Fibroblast of peridontal ligament (primary cell): ENCODE measurements at regions not wholly inside any gene's neighbourhood (a gene's known extent, or its start where the extent isn't known, plus 50 kb on each side); places are given as distances from the start of the nearest gene placed in this dataset.

Source experiments
- DNase-seq: peaks from one replicate; pipeline ENCODE4 v3.0.0-alpha.2; 2010; ENCODE audit errors: extremely low read depth

DNA sequence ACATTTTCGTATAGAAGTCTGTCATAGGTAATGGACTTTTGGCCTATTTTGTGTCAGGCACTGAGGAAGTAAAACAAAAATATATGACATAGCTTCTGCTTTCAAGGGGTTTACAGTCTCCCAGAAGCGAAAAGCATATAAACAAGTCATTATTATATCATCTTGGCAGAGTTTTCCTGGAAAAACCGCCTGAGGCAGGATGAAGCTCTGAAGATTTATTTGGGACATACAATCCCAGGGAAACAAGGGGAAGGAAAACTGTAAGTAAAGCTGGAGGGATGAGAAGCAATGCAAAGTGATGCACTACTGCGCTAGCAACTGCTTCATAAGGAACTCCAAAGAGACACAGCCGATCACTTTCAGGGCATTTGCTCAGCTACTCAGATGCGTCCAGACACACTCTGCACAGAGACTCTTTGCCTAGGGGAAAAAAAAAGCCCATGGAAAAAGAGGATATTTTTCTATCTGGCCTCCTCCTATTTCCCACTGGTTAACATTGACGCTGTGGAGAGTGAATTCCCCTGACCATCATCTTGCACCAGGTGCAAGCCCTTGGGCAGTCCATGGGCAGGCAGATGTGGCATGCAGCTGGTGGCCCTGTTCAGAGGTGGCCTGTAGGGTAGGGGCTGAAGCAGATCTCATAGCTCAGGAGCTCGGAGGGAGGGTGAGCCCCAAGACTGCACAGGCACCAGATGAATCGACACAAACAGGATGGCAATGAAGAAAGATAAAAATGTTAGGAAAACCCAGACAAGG lies 158.1 kb downstream of the METTL4 start:
- DNase-seq = no peak

DNA sequence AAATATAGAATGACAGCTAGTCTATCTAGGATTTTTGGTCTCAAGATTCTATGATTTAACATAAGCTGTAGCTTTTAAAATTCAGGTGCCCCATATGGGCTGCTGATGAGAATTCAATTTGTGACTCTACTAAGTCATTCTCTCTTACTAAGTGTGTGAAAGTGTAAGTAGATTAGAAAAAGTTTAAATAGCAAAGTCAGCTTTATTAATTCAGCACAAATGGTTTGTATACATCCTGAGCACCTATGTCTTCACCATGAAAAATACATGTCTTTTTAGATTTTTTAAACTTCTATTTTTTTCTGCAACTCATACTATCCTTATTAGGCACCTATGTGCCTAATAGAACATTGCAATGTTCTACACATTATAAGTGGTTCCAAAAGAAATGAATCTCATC lies 157.1 kb downstream of the METTL4 start:
- DNase-seq = no peak

DNA sequence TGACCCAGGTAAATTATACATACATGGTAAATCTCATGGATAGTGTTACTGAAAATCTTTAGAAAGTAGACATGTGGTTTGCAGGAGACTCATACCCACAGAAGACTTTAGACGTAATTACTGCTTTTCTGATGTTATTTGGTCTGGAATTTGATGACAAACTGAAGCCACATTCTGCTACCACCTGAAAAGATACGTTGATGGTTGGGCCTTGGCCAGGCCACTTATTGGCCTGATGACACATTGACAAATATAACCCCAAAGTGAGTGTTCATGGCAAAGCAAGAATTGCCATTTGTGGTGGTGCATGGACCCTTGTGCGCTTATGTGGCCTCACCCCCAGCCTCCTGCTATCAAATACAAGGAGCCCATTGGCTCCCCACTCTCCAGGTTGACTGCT lies 155.6 kb downstream of the METTL4 start:
- no peak for DNase-seq

DNA sequence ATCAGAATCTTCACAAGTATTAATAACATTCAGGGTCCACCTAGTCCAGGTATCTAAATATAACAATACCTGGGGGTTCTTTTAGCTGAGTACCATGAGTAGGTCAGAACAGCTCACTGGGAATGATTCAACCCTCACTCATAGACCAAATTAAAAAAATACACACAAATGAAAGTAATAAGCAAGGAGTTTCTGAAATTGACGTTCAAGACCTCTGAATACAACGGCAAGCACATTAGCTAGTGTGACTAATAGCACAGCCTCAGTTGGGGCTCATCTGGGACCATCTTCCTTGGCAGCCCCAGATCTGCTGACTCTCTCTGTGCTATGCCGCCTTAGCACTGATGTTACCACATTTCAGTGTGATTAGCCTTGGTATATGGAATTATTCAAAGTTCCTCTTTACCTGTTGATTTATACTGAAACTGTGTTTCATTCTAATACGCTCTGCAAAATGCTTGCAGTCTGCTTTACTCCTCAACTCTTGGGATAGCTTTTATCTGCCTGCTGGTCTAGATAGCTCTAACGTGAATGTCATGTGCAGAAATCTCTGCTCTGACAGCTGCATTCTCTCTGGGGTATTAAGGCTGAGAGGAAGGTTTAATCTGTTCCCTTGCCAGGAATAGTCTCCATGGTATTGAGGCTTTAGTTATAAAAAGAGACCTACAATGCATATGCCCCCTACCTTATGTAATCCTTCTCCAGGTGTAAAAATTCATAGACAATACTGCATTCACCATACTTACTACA lies 153.3 kb downstream of the METTL4 start:
- peak; percentile 54 for DNase-seq

DNA sequence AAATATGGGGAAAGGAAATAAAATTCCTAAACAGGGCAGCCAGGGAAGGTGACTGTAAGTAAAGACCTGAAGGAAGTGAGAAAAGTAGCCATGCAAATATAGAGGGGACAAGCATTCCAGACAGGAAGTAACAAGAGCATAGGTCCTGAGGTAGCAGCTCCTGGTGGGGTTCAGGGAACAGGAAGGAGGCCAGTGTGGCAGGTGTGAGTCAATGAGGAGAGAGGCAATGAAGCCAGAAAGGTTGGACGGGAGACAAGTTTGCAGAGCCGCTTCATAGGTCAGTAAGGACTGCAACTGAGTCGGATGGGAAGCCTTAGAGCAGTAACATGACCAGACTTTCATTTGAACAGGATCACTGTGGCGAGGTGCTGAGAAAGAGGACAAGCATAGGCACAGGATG lies 150.9 kb downstream of the METTL4 start:
- no peak for DNase-seq

DNA sequence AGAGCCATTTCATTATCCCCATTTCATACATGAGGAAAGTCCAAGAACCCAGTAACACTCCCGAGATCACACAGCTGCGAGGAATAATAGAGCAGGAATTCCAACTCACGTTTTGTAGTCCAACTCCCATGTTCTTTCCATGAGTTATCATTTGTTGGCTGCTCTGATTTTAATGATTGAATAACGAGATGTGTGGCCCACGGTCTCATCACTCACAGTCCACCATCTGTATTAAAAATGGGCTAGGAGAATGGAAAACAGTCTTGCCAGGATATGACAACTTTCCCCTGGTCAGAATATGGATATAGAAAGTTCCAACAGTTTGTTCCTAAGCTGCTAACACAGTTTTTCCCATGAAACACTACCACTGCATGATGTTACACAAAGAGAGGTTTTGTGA lies 147.5 kb downstream of the METTL4 start:
- no peak for DNase-seq

DNA sequence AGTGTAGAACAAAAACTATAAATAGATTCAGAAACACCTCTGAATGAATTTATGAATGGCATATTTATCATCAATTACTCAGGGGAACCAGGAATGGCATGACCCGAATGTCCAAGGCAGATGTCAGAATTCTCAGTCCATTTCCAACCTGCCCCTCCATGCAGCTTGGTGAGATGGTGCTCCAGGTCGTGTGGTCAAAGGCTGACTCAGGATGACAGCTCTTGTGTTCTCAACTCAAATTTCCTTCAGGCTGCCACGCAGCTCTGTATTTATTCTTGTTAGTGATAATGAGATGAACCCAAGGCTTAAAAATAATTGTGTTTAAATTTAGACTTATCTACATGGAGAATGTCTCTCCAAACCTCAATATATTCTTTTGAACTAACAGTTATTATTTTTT lies 146.9 kb downstream of the METTL4 start:
- no peak for DNase-seq

DNA sequence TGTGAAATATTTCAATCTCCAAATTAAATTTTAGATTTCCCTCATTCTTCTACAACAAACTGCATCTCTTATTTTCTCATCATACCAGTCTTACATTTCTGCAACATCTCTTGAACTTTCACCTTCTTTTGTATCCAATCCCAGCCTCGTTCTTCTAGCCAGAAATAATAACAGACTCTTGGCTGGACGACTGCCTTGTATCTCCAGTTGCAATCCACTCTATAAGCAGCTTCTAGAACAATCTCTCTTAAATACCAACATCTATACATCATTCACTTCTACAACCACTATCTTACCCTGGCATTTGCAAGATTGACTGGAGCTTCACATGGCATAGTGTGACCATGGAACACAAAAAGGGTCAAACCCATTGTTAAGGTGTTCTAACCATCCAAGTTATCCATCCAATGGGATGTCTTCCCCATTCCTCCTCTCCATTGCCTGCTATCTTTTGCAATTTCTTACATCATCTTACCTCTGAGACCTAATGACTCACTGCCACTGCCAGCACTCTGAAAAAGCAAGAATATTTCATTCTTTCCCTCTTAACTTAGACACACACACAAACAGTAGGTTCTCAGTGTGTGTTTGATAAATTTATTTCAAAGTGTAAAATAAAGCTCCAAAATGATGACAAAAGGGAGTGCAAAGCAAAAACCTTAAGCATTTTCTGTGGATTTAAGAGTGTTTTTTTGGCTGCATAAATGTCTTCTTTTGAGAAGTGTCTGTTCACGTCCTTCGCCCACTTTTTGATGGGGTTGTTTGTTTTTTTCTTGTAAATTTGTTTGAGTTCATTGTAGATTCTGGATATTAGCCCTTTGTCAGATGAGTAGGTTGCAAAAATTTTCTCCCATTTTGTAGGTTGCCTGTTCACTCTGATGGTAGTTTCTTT lies 145.6 kb downstream of the METTL4 start:
- DNase-seq = peak; percentile 60

DNA sequence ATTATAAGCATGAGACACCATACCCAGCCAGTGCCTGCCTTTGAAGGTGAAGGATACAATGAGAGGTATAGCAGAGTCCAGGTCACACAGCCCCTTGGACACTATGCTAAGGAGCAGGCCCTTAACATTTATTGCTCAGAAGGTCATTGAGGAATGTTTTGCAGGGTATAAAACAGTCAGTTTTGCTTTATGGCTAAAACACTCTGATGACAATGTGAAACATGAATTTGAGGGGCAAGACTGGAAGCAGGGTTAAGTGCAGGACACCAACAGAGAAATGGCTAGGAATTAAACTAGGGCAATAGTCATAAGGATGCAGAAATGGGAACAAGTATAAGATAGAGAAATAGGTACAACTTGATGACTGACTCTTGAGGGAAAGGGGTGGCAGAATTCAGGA lies 141.1 kb downstream of the METTL4 start:
- DNase-seq = no peak

DNA sequence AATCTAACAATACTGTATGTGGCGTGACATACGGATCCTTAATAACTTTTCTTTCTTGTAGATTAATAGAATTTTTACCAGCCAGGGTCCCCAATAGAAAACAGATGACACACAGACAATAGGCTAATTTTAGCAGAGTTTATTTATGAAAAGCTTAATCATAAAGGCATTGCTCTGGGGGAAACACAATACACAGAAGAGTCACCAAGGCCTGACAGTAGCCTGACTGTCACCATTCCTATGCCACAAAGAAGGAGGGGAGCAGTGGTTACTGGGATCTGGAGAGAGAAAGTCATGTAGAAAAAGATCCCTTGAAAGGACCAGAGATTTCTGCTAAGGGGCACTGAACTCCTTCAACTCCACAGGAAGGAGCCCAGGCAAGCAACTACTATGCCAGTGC lies 139.5 kb downstream of the METTL4 start:
- DNase-seq = no peak

DNA sequence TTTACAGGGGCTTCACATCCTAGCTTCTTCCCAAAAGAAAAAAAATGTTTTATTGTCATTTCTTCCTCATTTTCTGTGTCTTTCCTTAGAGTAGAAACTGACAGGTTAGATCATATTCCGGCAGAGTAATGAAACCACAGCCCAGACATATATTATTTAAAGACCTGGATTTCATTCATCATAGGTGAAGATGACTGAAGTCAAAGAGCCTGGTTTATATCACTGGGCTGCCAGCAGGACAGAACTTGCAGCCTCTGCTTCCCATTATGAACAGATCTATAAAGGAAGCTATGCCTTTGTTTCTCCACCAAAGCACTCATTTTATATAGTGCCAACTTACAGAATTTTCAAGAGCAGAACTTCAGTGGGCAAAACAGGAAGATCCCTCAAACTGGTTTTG lies 137.9 kb downstream of the METTL4 start:
- DNase-seq = no peak

DNA sequence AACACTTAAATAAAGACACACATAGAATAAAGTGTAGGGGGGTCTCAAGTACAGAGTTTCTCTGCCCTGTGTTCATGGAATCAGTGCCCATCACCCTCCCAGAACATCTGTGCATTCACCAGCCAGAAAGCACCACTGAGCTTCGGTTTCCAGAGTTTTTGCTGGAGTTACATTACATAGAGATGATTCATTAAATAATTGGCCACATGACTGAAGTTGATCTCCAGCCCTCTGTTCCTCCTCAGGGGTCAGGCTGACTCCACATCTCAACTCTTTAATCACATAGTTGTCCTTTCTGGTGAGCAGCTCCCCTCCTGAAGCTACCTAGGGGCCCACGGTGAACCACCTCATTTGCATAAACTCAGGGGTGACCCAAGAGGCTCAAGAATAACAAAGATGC lies 129.8 kb downstream of the METTL4 start:
- DNase-seq = peak; percentile 43

DNA sequence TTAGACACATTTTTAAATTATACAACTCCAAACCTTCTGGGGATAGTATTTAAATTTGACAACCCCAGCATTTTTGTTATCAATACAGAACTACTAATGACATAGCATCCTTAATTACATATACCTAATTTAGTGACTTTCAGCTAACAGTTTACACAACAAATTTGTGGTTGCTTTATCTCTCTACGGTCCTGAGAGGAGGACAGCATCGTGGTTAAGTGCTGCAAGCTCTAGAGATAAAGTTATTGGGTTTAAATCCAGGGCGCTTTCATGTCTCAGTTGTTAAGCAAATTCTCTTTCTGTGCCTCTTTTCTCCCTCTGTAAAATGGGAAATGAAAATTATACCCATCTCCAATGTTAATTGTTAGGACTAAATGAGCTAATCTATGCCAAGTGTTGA lies 129.3 kb downstream of the METTL4 start:
- DNase-seq = no peak

DNA sequence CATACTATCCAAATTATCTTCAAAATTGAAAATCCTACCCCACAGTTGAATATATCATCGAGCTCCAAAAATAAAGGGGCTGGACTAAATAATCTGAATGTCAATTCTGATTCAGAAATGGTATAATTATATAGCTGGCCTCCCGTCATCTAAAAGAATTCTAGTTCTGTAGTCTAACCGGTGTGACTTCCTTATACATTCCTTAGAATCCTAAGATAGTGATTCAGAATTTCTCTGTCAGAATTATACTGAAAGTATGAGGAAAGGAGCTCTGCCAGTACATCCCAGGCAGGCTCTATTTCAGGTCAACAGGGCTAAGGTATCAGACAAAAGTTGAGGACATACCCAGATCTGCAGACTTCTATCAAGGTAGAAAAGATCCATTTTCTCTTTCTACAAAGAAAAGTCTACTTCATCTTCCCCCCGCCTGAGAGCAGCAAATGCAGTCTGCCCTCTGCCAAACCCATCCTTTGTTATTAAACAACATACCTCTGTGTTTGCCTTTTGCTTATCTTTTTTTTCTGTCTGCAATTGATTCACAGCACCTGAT lies 128.5 kb downstream of the METTL4 start:
- peak; percentile 12 for DNase-seq

DNA sequence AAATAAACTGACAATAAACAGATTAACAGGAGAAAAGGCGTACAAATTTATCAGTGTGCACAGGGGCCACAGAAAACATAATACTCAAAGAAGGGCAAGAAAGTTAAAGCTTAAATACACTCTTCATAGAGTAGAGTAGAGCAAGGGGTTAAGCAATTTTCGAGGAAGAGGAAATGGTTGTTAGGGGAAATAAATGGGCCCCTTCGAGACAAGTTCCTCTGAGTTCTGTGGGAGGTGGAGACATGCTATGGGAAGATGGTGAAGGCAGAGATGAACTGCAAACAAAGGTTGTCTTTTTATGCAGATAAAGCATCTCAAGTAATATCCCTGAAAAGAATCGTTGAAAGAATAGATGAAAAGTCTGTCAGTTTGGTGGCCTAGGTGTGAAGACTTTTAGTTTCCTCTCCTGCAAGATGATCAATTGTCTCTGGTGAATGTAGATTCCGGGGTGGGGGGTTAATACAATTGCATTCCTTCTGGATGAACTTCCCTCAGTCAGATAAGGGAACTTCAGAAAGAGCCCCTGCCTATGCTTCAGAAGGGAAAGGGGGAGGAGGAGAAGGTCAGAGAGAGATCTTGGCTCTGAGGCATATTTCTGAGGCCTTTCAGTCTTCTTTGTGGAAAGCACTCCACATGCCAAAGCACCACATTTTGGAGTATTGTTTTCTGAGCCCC lies 127.0 kb downstream of the METTL4 start:
- DNase-seq = no peak

DNA sequence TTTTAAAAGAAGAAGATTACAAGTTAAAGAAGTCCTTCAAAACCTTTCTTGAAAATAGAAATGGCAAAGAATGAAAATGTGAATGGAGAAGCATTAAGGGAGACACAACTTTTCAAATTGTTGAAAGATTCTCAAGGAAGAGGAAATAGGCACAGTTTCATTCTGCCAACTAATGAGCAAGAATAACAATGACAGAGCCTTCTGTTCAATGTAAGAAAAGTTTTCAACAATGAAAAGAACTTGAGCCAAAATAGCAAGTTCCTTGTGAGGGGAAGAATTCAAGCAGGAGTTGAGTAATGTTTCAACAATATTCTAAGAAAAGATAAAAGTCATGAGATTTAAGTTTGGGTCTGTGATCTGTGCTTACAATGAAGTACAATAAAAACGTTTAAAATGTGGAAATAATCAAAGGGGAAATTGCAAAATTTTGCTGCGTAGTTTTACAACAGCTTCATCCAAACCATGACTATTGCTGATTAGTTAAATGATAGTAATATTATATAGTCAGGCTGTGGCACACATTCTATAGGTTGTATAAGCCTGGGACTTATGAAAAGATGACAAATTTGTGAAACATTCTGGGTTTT lies 122.6 kb downstream of the METTL4 start:
- peak; percentile 35 for DNase-seq

DNA sequence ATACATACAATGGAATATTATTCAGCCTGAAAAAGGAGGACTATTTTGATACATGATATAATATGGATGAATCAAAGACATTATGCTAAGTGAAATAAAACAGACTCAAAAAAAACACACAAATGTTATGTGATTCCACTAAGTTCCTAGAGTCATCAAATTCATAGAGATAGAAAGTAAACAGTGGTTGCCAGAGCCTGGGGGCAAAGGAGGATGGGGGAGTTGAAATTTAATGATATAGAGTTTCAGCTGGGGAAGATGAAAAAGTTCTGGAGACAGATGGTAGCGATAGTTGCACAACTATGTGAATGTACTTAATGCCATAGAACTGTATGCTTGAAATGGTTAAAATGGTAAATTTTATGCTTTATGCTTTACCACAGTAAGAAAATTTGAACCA lies 119.7 kb downstream of the METTL4 start:
- no peak for DNase-seq

DNA sequence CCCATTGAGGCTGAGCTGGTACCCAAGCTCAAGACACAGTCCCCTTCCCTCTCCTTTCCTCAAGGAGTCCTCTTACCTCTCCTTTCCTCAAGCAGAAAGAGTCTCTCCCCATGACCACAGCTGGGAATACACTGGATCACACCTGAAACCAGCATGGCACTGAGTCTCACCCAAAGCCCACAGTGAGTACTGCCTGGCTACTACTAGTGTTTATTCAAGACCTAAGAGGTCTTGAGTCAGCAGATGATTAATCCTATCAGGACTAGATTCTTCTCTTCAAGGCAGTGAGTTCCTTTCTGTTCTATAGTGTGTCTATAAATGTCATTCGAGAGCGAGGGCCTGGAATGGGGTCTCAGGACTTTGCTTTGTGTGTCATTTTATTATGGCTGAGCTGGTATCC lies 111.4 kb downstream of the METTL4 start:
- DNase-seq = no peak

DNA sequence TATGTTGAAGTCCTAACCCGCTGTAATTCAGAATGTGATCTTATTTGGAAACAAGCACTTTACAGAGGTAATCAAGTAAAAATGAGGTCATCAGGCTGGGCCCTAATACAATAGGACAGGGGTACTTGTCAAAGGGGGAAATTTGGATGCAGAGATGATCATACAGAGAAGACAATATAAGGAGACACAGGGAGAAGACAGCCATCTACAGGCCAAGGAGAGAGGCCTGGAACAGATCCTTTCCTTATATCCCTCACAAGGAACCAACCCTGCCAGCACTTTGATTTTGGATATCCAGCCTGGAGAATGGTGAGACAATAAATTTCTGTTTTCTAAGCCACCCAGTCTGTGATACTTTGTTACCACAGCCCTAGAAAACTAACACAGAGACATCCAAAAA lies 104.3 kb downstream of the METTL4 start:
- no peak for DNase-seq

DNA sequence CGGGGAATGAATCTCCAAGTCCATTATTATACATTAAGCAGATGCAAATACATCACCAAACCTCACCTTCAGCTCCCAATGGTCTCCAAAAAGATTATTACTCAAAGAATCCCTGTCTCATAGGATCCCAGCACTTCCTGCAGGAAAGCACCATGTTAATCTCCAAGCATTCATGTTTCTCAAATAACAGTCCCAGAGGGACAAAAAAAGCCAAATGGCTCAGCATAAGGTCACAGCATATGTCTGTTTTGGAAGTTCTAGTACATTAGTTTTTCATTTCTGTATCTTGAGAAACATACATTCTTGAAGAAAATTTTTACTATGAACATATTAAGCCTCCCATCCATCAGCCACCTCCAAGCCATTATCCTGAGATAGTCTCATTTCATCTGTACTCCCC lies 103.3 kb downstream of the METTL4 start:
- DNase-seq = peak; percentile 22

DNA sequence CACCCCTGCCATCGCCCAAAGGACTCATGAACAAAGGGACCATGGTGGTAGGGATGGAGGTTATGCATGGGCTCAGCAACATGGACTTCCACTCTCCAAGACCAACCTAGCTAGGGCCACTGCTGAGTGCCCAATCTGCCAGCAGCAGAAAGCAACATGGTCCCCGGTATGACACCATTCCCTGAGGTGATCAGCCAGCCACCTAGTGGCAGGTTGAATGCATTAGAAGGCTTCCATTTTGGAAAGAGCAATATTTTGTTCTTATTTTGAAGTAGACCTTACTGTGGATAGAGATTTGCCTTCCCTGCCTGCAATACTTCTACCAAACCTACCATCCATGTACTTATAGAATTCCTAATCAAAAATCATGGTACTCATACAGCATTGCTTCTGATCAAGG lies 99.8 kb downstream of the METTL4 start:
- no peak for DNase-seq
